ENCODE measurements at regions not wholly inside any gene's neighbourhood (a gene's known extent, or its start where the extent isn't known, plus 50 kb on each side); places are given as distances from the start of the nearest gene placed in this dataset.

GRCh38 chr3:110568246-110568645 is 503.4 kb upstream of the NECTIN3 start (continued):
- TF ChIP-seq ZNF407 (IDR thresholded peaks at IDR 0.05; ENCODE audit: low read depth) (no peak), ZZZ3 (IDR thresholded peaks at IDR 0.05) (no peak), SETDB1 (IDR thresholded peaks at IDR 0.05; ENCODE audit: low read length) (no peak), TCF7L2 (IDR thresholded peaks at IDR 0.05; ENCODE audit: low read depth, low read length) (no peak), RBM34 (IDR thresholded peaks at IDR 0.05; ENCODE audit: borderline replicate concordance, insufficient read depth, low read length) (no peak), STAT6 (CRISPR knock-in tag; IDR thresholded peaks at IDR 0.05) (no peak), PML (IDR thresholded peaks at IDR 0.05; ENCODE audit: low read length) (no peak), HNRNPL (IDR thresholded peaks at IDR 0.05; ENCODE audit: low read depth, low read length) (no peak)

Data from K562 (cell line).